HEK293 (cell line): ENCODE measurements at regions not wholly inside any gene's neighbourhood (a gene's known extent, or its start where the extent isn't known, plus 50 kb on each side); places are given as distances from the start of the nearest gene placed in this dataset.

Source experiments
- CTCF ChIA-PET: fragments of 350-600 bp; formaldehyde crosslinking; extraction: SDS; loops from one replicate; lab custom pipeline; 2021; ENCODE audit warnings: antibody characterized with exemption; lab: Yijun Ruan, JAX
- POLR2A ChIA-PET: fragments of 300-600 bp; formaldehyde crosslinking; extraction: SDS; loops from one replicate; lab custom pipeline; 2020; ENCODE audit warnings: antibody characterized with exemption, inconsistent platforms; lab: Yijun Ruan, JAX
- H3K27ac ChIP-seq: fragments of 200-500 bp; sonication (Bioruptor generic); 2 replicates; pipeline ENCODE4 v1.5.1; 2014; ENCODE audit warnings: low read depth, low read length, control low read depth, inconsistent platforms; ENCODE audit errors: extremely low read depth
- H3K36me3 ChIP-seq, 2 experiments: fragments of 200-500 bp in 1 of 2; sonication (Bioruptor generic) in 1 of 2; 1 replicate in 1 of 2; 2 replicates in 1 of 2; pipeline ENCODE4 v1.5.1; 2014 to 2017; ENCODE audit warnings: inconsistent platforms in 2 of 2, low read length in 2 of 2; ENCODE audit not compliant: control insufficient read depth in 2 of 2, insufficient read depth in 1 of 2
- H3K4me1 ChIP-seq: fragments of 200-500 bp; sonication (Bioruptor generic); 2 replicates; pipeline ENCODE4 v1.5.1; 2014; ENCODE audit warnings: mild to moderate bottlenecking, low read length, inconsistent platforms; ENCODE audit not compliant: control insufficient read depth, insufficient read depth
- H3K4me3 ChIP-seq: 2 replicates; pipeline ENCODE4 v1.5.1; 2011; ENCODE audit warnings: low read depth, mild to moderate bottlenecking, control low read depth, low read length, moderate library complexity
- H3K9me3 ChIP-seq: fragments of 200-500 bp; sonication (Bioruptor generic); 2 replicates; pipeline ENCODE4 v1.5.1; 2014; ENCODE audit warnings: low read depth, low read length, inconsistent platforms; ENCODE audit not compliant: control insufficient read depth, insufficient read depth
- CTCF ChIP-seq: fragments of 450-650 bp; formaldehyde crosslinking; IDR thresholded peaks from 2 replicates; pipeline ENCODE4 v1.5.1; 2016; ENCODE audit warnings: missing biosample characterization, missing genetic modification characterization
- EGR2 ChIP-seq: fragments of 450-650 bp; formaldehyde crosslinking; IDR thresholded peaks from 2 replicates; pipeline ENCODE4 v1.5.1; 2016; ENCODE audit warnings: low read depth, missing biosample characterization, missing genetic modification characterization
- GLIS2 ChIP-seq: fragments of 450-650 bp; formaldehyde crosslinking; IDR thresholded peaks from 2 replicates; pipeline ENCODE4 v1.5.1; 2016; ENCODE audit warnings: missing biosample characterization, missing genetic modification characterization
- HIC1 ChIP-seq: fragments of 450-650 bp; formaldehyde crosslinking; IDR thresholded peaks from 2 replicates; pipeline ENCODE4 v1.5.1; 2016; ENCODE audit warnings: missing biosample characterization, missing genetic modification characterization
- HOXC10 ChIP-seq: sonication (generic); formaldehyde crosslinking; IDR thresholded peaks from 2 replicates; pipeline ENCODE4 v1.8.1; 2023; ENCODE audit warnings: mild to moderate bottlenecking, missing genetic modification reagents
- REPIN1 ChIP-seq: fragments of 450-650 bp; formaldehyde crosslinking; IDR thresholded peaks from 2 replicates; pipeline ENCODE4 v1.5.1; 2017; ENCODE audit warnings: missing biosample characterization, missing genetic modification characterization, low read depth
- TCF7L2 ChIP-seq: IDR thresholded peaks from 2 replicates; pipeline ENCODE4 v1.6.1; 2011; ENCODE audit warnings: low read depth, mild to moderate bottlenecking, inconsistent platforms, low read length, moderate library complexity, borderline replicate concordance
- TRIM28 ChIP-seq: IDR thresholded peaks from 2 replicates; pipeline ENCODE4 v1.6.1; 2011; ENCODE audit warnings: low read length, control low read depth, borderline replicate concordance
- WT1 ChIP-seq: fragments of 450-650 bp; formaldehyde crosslinking; IDR thresholded peaks from 2 replicates; pipeline ENCODE4 v1.5.1; 2016; ENCODE audit warnings: missing biosample characterization, missing genetic modification characterization
- ZBTB1 ChIP-seq: fragments of 450-650 bp; formaldehyde crosslinking; IDR thresholded peaks from 2 replicates; pipeline ENCODE4 v1.5.1; 2016; ENCODE audit warnings: missing biosample characterization, missing genetic modification characterization
- ZBTB10 ChIP-seq: fragments of 450-650 bp; formaldehyde crosslinking; IDR thresholded peaks from 2 replicates; pipeline ENCODE4 v1.5.1; 2016; ENCODE audit warnings: missing biosample characterization, missing genetic modification characterization
- ZBTB17 ChIP-seq: fragments of 450-650 bp; formaldehyde crosslinking; IDR thresholded peaks from 2 replicates; pipeline ENCODE4 v1.5.1; 2016; ENCODE audit warnings: missing biosample characterization, missing genetic modification characterization
- ZBTB8A ChIP-seq: fragments of 450-650 bp; formaldehyde crosslinking; IDR thresholded peaks from 2 replicates; pipeline ENCODE4 v1.5.1; 2016; ENCODE audit warnings: missing biosample characterization, missing genetic modification characterization
- ZEB2 ChIP-seq: fragments of 450-650 bp; formaldehyde crosslinking; IDR thresholded peaks from 2 replicates; pipeline ENCODE4 v1.5.1; 2016; ENCODE audit warnings: missing biosample characterization, missing genetic modification characterization
- ZIC2 ChIP-seq: fragments of 450-650 bp; formaldehyde crosslinking; IDR thresholded peaks from 2 replicates; pipeline ENCODE4 v1.5.1; 2016; ENCODE audit warnings: missing biosample characterization, missing genetic modification characterization
- ZNF10 ChIP-seq: fragments of 450-650 bp; formaldehyde crosslinking; IDR thresholded peaks from 2 replicates; pipeline ENCODE4 v1.5.1; 2017; ENCODE audit warnings: missing biosample characterization, missing genetic modification characterization
- ZNF132 ChIP-seq: fragments of 450-650 bp; formaldehyde crosslinking; IDR thresholded peaks from 2 replicates; pipeline ENCODE4 v1.5.1; 2017; ENCODE audit warnings: missing biosample characterization, missing genetic modification characterization, borderline replicate concordance
- ZNF138 ChIP-seq: fragments of 450-650 bp; formaldehyde crosslinking; IDR thresholded peaks from 2 replicates; pipeline ENCODE4 v1.5.1; 2016; ENCODE audit warnings: missing biosample characterization, missing genetic modification characterization, borderline replicate concordance
- ZNF174 ChIP-seq: fragments of 450-650 bp; formaldehyde crosslinking; IDR thresholded peaks from 2 replicates; pipeline ENCODE4 v1.5.0; 2017; ENCODE audit warnings: missing biosample characterization, mild to moderate bottlenecking, missing genetic modification characterization
- ZNF184 ChIP-seq: fragments of 450-650 bp; IDR thresholded peaks from 2 replicates; pipeline ENCODE4 v1.5.1; 2018; ENCODE audit warnings: missing biosample characterization, mild to moderate bottlenecking, missing genetic modification characterization
- ZNF24 ChIP-seq: fragments of 450-650 bp; formaldehyde crosslinking; IDR thresholded peaks from 2 replicates; pipeline ENCODE4 v1.5.1; 2016; ENCODE audit warnings: missing biosample characterization, missing genetic modification characterization
- ZNF324 ChIP-seq: fragments of 450-650 bp; formaldehyde crosslinking; IDR thresholded peaks from 2 replicates; pipeline ENCODE4 v1.5.1; 2016; ENCODE audit warnings: missing biosample characterization, missing genetic modification characterization
- ZNF394 ChIP-seq: fragments of 450-650 bp; formaldehyde crosslinking; IDR thresholded peaks from 2 replicates; pipeline ENCODE4 v1.5.1; 2016; ENCODE audit warnings: missing biosample characterization, missing genetic modification characterization, mild to moderate bottlenecking, moderate library complexity, borderline replicate concordance
- ZNF433 ChIP-seq: fragments of 450-650 bp; formaldehyde crosslinking; IDR thresholded peaks from 2 replicates; pipeline ENCODE4 v1.5.1; 2016; ENCODE audit warnings: missing biosample characterization, missing genetic modification characterization, low read depth
- ZNF530 ChIP-seq: fragments of 450-650 bp; formaldehyde crosslinking; IDR thresholded peaks from 2 replicates; pipeline ENCODE4 v1.5.1; 2016; ENCODE audit warnings: low read depth, missing biosample characterization, missing genetic modification characterization
- ZNF544 ChIP-seq: fragments of 450-650 bp; formaldehyde crosslinking; IDR thresholded peaks from 2 replicates; pipeline ENCODE4 v1.5.0; 2017; ENCODE audit warnings: missing biosample characterization, missing genetic modification characterization
- ZNF560 ChIP-seq: fragments of 450-650 bp; formaldehyde crosslinking; IDR thresholded peaks from 2 replicates; pipeline ENCODE4 v1.5.1; 2017; ENCODE audit warnings: missing biosample characterization, missing genetic modification characterization, borderline replicate concordance
- ZNF585B ChIP-seq: fragments of 450-650 bp; formaldehyde crosslinking; IDR thresholded peaks from 2 replicates; pipeline ENCODE4 v1.5.1; 2016; ENCODE audit warnings: missing biosample characterization, missing genetic modification characterization
- ZNF658 ChIP-seq: fragments of 450-650 bp; formaldehyde crosslinking; IDR thresholded peaks from 2 replicates; pipeline ENCODE4; 2016; ENCODE audit warnings: missing biosample characterization, missing genetic modification characterization
- ZNF777 ChIP-seq: fragments of 450-650 bp; formaldehyde crosslinking; IDR thresholded peaks from 2 replicates; pipeline ENCODE4 v1.5.1; 2017; ENCODE audit warnings: missing biosample characterization, missing genetic modification characterization, borderline replicate concordance
- ZSCAN18 ChIP-seq: fragments of 450-650 bp; formaldehyde crosslinking; IDR thresholded peaks from 2 replicates; pipeline ENCODE4 v1.5.1; 2016; ENCODE audit warnings: missing biosample characterization, missing genetic modification characterization
- ZXDB ChIP-seq: fragments of 450-650 bp; formaldehyde crosslinking; IDR thresholded peaks from 2 replicates; pipeline ENCODE4 v1.5.1; 2016; ENCODE audit warnings: missing biosample characterization, missing genetic modification characterization

- Histone ChIP-seq H3K9me3 (no peaks in the 10 kb centered on the region), H3K36me3 (no peaks in the 10 kb centered on the region), H3K4me1 (no peaks in the 10 kb centered on the region), H3K4me3 (no peak overlapping the region), H3K27ac (0 out of 2 replicates have a peak overlapping the region, but pooled peaks have one; percentile 10)
- ChIA-PET CTCF (interaction anchor here (0.6 to 2.0 kb wide), 21 partner anchors 9 to 434 kb away, joined by 3 to 29 read pairs (median 4); no protein-coding TSS in a partner anchor), POLR2A (interaction anchor here (0.5 to 0.6 kb wide), 2 partner anchors 66 to 70 kb away, joined by 3 to 7 read pairs; no protein-coding TSS in a partner anchor)
- TF ChIP-seq ZNF138 (tag by site-specific recombination) (no peak), ZEB2 (0 out of 2 replicates have a peak, but pooled peaks have one; percentile 27), WT1 (tag by site-specific recombination) (no peak), ZBTB10 (tag by site-specific recombination) (no peak), ZNF174 (tag by site-specific recombination) (no peak), ZNF585B (tag by site-specific recombination) (no peak), ZNF433 (tag by site-specific recombination) (no peak), TRIM28 (peak; percentile 88), ZXDB (no peak), ZNF658 (tag by site-specific recombination) (no peak), ZNF24 (no peak), ZNF777 (tag by site-specific recombination) (no peak), REPIN1 (tag by site-specific recombination) (no peak), CTCF (tag by site-specific recombination) (peak; percentile 37; the same call in 1 of the 2 replicates), GLIS2 (no peak), HOXC10 (CRISPR knock-in tag) (no peak), ZBTB1 (tag by site-specific recombination) (no peak), ZIC2 (tag by site-specific recombination) (no peak), TCF7L2 (no peak), ZNF530 (tag by site-specific recombination) (no peak), ZNF184 (tag by site-specific recombination) (no peak), ZNF394 (tag by site-specific recombination) (peak; percentile 38; the same call in 1 of the 2 replicates), HIC1 (tag by site-specific recombination) (no peak), EGR2 (tag by site-specific recombination) (no peak), ZNF132 (tag by site-specific recombination) (no peak), ZSCAN18 (tag by site-specific recombination) (no peak), ZBTB17 (tag by site-specific recombination) (peak; percentile 27; the same call in 1 of the 2 replicates), ZNF544 (tag by site-specific recombination) (no peak), ZNF324 (tag by site-specific recombination) (no peak), ZBTB8A (0 out of 2 replicates have a peak, but pooled peaks have one; percentile 26), ZNF560 (tag by site-specific recombination) (no peak), ZNF10 (tag by site-specific recombination) (no peak)
Observed at GRCh38 chr11:110376711-110377324, 52.9 kb upstream of the FDX1 start.
